Esophagus squamous epithelium (tissue), 5 donors: ENCODE measurements at regions not wholly inside any gene's neighbourhood (a gene's known extent, or its start where the extent isn't known, plus 50 kb on each side); places are given as distances from the start of the nearest gene placed in this dataset.
"Not testable (repeated sequence)": the region's sequence is repeated elsewhere in the genome, so short reads cannot be mapped to it uniquely, and the experiment has no call there.

Experiments used
- DNase-seq: peaks from one replicate; lab custom pipeline; 2025; lab: John Stamatoyannopoulos, UW
- H3K27ac ChIP-seq, 4 donors: fragments of 200-600 bp; sonication (generic); one replicate each; pipeline ENCODE4 v1.5.1; 2016 to 2019; ENCODE audit warnings: mild to moderate bottlenecking in 1 of 4
- H3K27me3 ChIP-seq, 4 donors: fragments of 200-600 bp; sonication (generic); 1 replicate in 3 of 4; 2 replicates in 1 of 4; pipeline versions ENCODE4 v1.5.1 to v1.6.0; 2017 to 2021; ENCODE audit warnings: antibody characterized with exemption in 1 of 4
- H3K36me3 ChIP-seq, 3 donors: fragments of 200-600 bp; sonication (generic); one replicate each; pipeline ENCODE4 v1.5.1; 2016 to 2019
- H3K4me1 ChIP-seq, 3 donors: fragments of 200-600 bp; sonication (generic); one replicate each; pipeline ENCODE4 v1.5.1; 2017 to 2019
- H3K4me3 ChIP-seq, 4 donors: fragments of 200-600 bp; sonication (generic); 1 replicate in 3 of 4; 2 replicates in 1 of 4; pipeline ENCODE4 v1.5.1; 2016 to 2019; ENCODE audit warnings: mild to moderate bottlenecking in 2 of 4, moderate library complexity in 1 of 4
- H3K9me3 ChIP-seq, 3 donors: fragments of 200-600 bp; sonication (generic); one replicate each; pipeline ENCODE4 v1.5.1; 2016 to 2019
- CTCF ChIP-seq, 6 experiments: fragments of 450-650 bp in 4 of 6; fragments of 200-600 bp in 2 of 6; sonication (generic) in 2 of 6; IDR thresholded peaks; one replicate each; pipeline ENCODE4 v1.5.1; 2016 to 2019; ENCODE audit warnings: antibody characterized with exemption in 6 of 6, mild to moderate bottlenecking in 4 of 6, moderate library complexity in 4 of 6
- POLR2A ChIP-seq, 4 donors: fragments of 450-650 bp; IDR thresholded peaks; one replicate each; pipeline ENCODE4 v1.6.1; 2017; ENCODE audit warnings: antibody characterized with exemption in 4 of 4, mild to moderate bottlenecking in 4 of 4, moderate library complexity in 3 of 4
- WGBS, 2 donors: methylation state at CpG; one replicate each; pipeline ENCODE4 v1.1.5; 2018; 5-methylcytosine and 5-hydroxymethylcytosine counted together
- intact Hi-C: fragments of 100-400 bp; cut with DNase I; formaldehyde crosslinking; loops from one replicate; pipeline ENCODE4 v1.15.0; 2022
- donor health status: DM: yes; HTN: yes; CAD: no.

GRCh38 chr10:108966411-108966810 lies 956.9 kb downstream of the XPNPEP1 start:
- intact Hi-C loops = no loop called here
- no peaks in the 10 kb centered on the region for H3K36me3 ChIP-seq
- H3K4me3 ChIP-seq = no peak overlapping the region
- no peak overlapping the region for H3K27ac ChIP-seq
- no peaks in the 10 kb centered on the region for H3K27me3 ChIP-seq
- 62 to 80% methylated on average over 1 of the region's 1 CpG for WGBS, 2 donors
- no peaks in the 10 kb centered on the region for H3K9me3 ChIP-seq
- TF ChIP-seq POLR2A (IDR thresholded peaks at IDR 0.05) (no peak), CTCF (IDR thresholded peaks at IDR 0.05) (no peak)
- no peak for DNase-seq
- H3K4me1 ChIP-seq = no peaks in the 10 kb centered on the region

GRCh38 chr10:108966005-108966404 lies 957.3 kb downstream of the XPNPEP1 start:
- TF ChIP-seq POLR2A (IDR thresholded peaks at IDR 0.05) (no peak), CTCF (IDR thresholded peaks at IDR 0.05) (no peak)
- intact Hi-C loops = no loop called here
- no peak overlapping the region for H3K27ac ChIP-seq
- H3K9me3 ChIP-seq = no peaks in the 10 kb centered on the region
- H3K4me1 ChIP-seq = no peaks in the 10 kb centered on the region
- no peak for DNase-seq
- H3K4me3 ChIP-seq = no peak overlapping the region
- no peaks in the 10 kb centered on the region for H3K36me3 ChIP-seq
- no peaks in the 10 kb centered on the region for H3K27me3 ChIP-seq

GRCh38 chr10:108962172-108962571 lies 961.1 kb downstream of the XPNPEP1 start:
- no peak overlapping the region for H3K4me3 ChIP-seq
- H3K36me3 ChIP-seq = no peaks in the 10 kb centered on the region
- no peak for DNase-seq
- H3K27me3 ChIP-seq = no peaks in the 10 kb centered on the region
- intact Hi-C loops = no loop called here
- no peaks in the 10 kb centered on the region for H3K4me1 ChIP-seq
- no peak overlapping the region for H3K27ac ChIP-seq
- no peak for TF ChIP-seq CTCF (IDR thresholded peaks at IDR 0.05)
- TF ChIP-seq POLR2A (IDR thresholded peaks at IDR 0.05) = no peak
- no peaks in the 10 kb centered on the region for H3K9me3 ChIP-seq

GRCh38 chr10:108957681-108958080 lies 965.6 kb downstream of the XPNPEP1 start:
- no peak overlapping the region for H3K4me3 ChIP-seq
- no peaks in the 10 kb centered on the region for H3K4me1 ChIP-seq
- DNase-seq = no peak
- H3K36me3 ChIP-seq = no peaks in the 10 kb centered on the region
- 66 to 75% methylated on average over 3 of the region's 3 CpGs for WGBS, 2 donors
- TF ChIP-seq POLR2A (IDR thresholded peaks at IDR 0.05) (no peak), CTCF (IDR thresholded peaks at IDR 0.05) (no peak)
- H3K27me3 ChIP-seq = no peaks in the 10 kb centered on the region
- intact Hi-C loops = no loop called here
- peaks cover 0 to 6% (median 0%) of the 10 kb centered on the region in 3 donors for H3K9me3 ChIP-seq
- H3K27ac ChIP-seq = no peak overlapping the region

GRCh38 chr10:108956149-108956548 lies 967.2 kb downstream of the XPNPEP1 start:
- intact Hi-C loops = no loop called here
- no peak overlapping the region for H3K4me3 ChIP-seq
- peaks cover 0 to 6% (median 0%) of the 10 kb centered on the region in 3 donors for H3K9me3 ChIP-seq
- DNase-seq = no peak
- H3K36me3 ChIP-seq = no peaks in the 10 kb centered on the region
- no peaks in the 10 kb centered on the region for H3K4me1 ChIP-seq
- H3K27ac ChIP-seq = no peak overlapping the region
- H3K27me3 ChIP-seq = no peaks in the 10 kb centered on the region
- 90 to 100% methylated on average over 1 of the region's 1 CpG for WGBS, 2 donors
- TF ChIP-seq CTCF (IDR thresholded peaks at IDR 0.05) (no peak), POLR2A (IDR thresholded peaks at IDR 0.05) (no peak)

- intact Hi-C loops = not testable (repeated sequence)
Measured at GRCh38 chr10:108920029-108920428, 1003.3 kb downstream of the XPNPEP1 start.

More at GRCh38 chr10:108920029-108920428, 1003.3 kb downstream of the XPNPEP1 start:
- not testable (repeated sequence) for H3K4me1 ChIP-seq, H3K36me3 ChIP-seq, H3K4me3 ChIP-seq, H3K9me3 ChIP-seq, H3K27ac ChIP-seq, DNase-seq, H3K27me3 ChIP-seq
